ENCODE measurements at regions not wholly inside any gene's neighbourhood (a gene's known extent, or its start where the extent isn't known, plus 50 kb on each side); places are given as distances from the start of the nearest gene placed in this dataset.

DNA sequence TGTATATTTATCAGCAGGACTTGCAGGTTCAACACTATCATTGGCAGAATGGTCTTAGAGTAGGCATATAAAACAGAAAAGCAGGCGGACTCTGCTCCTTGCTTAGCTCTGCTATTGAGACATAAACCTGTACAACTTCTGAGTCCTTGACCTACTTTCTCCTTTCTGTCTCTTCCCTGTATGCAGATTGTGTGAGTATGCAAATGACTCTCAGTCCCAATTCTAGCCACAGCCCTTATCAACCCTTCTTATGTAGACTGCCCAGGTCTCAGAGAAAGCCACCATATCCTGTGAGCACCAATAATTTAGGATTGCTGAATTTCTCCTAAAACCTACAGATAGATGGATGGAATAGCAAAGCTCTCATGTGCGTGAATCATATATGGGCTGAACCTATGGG, 367.6 kb upstream of the DDI1 start:
- DNase-seq: no peak

DNA sequence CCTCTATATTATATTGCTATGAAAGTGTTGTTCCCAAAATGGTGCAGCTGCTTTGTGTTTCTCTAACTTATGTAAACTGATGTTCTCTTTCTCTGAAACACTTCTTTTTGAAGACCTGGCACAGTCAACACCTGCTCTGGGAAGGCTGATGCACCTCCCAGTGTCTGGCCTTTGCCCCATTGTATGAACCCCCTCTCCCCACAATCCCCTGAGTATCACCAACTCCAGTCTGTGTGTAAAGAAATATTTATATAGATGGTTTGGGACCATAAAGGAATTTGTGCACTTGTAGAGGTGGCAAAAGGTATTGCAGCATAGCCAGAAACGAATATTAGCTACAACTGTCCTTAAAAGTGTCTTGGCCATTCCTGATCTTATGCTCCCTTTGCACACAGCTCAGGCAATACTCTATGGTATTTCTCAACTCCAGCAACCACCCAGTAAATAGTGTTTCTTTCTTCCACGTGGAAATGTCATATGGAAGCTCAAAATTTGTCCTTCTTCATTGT, 365.2 kb upstream of the DDI1 start:
- no peak for DNase-seq

DNA sequence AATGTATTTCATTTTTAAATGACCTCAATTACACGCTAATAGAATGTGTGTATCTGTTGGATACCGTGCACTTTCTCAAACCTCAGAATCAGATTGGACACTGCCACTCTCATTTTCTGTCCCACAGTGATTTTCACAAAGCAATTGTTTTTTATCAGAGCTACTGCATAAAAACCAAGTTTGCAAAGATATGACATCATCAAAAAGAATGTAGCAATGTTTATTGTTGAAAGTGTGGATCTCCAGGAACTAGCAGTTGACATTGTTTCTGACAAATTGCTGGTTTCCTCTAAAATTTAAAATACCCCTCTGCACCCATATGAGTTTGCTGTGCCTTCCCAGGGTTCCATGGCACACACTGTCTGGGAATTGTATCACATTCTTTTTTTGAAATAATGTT, 362.7 kb upstream of the DDI1 start:
- DNase-seq: no peak

DNA sequence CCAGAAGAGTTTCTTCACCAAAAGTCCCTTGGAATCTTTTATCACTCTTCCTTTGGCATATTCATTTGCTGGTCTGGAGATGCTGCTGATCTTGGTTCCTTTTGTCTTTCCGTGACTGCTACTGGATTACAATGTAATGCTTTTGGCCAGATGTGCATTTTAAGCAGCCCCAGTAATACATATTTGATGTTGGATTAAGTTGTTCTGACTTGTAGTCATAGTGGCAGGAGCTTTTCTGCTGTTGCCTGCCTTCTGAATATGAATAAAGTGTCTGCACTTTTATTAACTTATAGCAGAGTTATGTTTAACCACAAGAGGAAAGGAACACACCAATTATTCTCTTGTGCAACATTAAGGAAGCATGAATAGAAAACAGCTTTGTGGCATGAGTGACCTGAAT, 360.0 kb upstream of the DDI1 start:
- no peak for DNase-seq

DNA sequence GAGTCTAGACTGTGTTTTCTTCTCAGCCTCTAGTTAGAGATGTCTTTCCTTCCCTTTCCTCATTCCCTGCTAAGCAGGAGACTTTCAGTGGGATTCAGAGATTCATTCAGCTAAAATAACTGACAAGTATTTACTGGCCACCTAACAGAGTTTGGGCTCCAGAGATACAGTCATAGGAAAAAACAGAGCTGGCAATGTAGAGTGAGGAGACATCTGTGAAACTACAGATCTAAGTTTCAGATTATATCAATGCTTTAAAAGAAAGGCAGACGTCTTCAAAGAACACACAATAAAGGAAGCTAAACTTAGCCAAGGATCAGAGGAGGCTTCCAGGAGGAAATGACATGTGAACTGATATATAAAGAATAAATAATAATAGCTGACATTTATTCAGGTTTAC, 355.6 kb upstream of the DDI1 start:
- no peak for DNase-seq

DNA sequence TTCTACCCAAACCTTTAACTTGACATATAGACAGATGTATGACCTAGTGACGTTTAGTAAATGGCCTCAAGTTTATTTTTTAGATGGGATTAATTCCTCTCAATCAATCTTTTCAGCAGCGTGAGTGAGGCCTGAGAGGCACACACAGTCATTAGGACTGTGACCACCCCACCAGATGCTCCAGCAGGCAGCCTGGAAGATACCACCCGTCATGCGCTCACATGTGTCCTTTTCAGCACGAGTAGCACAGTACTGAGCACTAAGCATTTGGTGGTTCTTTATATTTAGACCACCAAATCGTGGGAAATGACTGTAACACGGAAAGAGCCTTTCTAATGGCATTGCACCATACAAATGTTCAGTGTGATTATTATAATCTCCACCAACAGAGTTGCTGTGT, 354.6 kb upstream of the DDI1 start:
- DNase-seq: no peak

DNA sequence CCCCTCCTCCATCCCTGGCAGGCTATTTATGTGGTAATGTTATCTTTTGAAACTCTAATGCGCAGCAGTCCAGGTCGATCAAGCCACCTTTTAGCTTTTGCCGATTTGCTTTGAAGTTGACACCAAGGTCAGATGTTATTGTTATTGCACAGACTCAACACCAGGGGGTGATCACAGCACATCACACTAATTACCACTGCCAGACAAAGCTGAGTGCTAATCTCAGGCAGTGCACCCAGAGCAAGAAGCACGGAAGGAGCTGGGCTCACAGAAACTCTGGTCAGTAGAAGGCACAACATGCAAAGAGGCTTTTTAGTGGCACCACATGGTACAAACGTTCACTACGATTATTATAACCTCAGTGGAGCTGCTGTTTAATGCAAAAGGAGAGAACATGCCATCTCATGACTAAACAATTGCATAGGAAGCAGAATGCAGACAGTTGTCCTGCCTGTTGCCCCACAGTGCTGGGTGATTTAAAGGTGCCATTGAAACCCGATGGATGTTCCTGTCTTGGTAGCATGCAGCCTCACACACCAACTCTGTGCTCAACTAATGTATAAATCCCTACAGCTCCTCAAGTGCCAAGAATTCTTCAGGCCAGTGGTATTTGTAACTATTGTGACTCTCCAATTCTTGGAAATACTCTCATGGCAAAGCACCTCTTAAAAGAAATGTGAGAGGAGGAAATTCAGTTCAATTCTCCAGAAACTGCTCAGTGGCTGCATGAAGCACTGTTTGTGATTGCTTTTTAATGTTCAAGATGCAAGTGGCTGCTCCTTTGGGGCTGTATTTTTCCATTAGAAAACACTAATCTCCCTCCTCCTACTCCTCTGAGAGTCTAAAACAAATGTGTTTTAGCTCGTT, 353.9 kb upstream of the DDI1 start:
- peak; percentile 90 for DNase-seq

DNA sequence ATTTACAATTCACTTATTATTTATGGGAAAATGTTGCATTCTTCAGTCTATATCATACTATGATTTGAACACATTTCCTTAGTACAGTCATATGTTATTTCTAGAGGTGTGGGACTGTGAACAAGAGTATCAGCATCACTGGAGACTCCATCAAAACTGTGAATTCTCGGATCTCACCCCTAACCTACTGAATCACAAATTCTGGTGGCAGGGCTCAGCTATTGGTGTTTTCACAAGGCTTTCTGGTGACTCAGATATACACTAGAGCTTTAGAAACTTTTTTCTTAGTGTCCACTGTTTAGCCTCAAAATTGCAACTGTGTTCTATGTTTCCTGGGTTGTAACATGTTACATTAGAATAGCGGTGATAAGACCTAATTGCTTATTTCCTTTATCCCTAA, 352.9 kb upstream of the DDI1 start:
- no peak for DNase-seq

DNA sequence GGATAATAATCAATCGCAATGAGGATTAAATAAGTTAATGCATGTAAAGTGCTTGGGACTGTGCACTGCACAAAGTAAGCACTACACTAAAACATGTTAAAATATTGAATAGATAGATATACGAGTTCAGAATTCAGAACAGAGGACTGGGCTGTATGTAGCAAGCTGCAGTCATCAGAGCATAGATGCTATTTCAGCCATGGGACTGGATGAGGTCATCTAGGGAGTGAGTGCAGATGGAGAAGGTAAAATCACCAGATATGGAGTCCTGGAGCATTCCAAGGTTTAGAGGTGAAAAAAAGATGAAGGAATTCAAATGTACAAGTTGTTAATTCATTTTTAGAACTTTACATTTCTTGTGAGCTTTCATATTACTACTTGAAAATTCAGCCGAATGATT, 347.5 kb upstream of the DDI1 start:
- DNase-seq: no peak

DNA sequence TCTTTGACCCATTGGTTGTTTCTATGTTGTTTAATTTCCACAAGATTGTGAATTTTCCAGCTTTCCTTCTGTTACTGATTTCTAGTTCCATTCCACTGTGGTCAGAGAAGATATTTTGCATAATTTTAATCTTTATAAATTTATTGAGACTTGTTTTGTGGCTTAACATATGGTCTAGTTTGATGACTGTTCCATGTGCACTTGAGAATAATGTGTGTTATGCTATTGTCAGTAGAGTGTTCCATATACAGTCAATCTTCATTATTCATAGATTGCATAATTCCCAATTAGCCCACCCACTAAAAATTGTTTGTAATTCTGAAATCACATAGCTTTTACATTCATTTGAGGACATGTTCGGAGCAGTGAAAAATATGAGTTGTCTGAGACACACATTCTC, 346.1 kb upstream of the DDI1 start:
- DNase-seq: no peak

DNA sequence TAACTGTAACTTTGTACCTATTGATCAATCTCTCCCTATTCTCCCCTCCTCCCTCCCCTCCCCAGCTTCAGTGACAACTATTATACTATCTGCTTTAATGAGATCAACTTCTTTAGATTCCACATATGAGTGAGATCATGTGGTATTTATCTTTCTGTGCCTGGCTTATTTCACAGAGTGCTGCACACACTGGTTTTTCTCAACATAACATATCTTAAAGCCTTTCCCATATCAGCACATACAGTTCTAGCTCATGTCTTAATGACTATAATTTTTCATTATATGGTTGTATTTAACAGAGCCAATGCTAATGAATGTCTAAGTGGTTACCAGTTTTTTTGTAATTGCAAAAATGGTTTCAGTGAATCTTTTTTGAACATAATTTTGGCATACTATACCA, 340.3 kb upstream of the DDI1 start:
- no peak for DNase-seq

DNA sequence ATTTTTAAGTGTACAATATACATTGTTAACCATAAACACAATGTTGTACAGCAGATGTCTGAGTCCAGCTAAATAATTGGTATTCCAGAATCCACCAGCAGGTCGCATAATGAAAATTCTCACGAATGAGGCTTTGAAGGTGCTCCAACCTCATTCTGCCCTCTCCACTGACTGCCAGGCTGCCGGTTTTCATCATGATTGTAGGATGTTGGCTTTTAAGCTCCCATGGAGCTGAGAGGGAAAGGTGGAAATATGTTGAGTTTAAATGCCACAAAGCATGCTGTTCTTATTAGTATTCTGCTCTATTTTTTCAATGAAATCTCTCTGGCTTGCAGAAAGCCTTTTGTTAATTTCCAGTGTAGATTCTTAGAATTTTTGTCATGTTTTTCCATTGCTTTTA, 337.2 kb upstream of the DDI1 start:
- no peak for DNase-seq

DNA sequence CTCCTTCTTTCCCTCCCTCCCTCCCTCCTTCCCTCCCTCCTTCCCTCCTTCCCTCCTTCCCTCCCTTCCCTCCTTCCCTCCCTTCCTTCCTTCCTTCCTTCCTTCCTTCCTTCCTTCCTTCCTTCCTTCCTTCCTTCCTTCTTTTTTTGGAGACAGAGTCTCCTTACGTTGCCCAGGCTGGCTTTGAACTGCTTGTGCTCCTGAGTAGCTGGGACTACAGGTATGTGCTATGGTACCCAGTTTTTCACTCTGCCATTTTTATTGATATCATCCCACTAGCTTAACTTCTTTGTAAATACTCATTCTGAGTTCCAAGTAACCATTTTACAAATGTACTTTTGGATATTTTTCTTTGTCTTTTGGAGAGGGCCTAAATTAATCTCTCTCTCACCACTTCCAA, 336.8 kb upstream of the DDI1 start:
- DNase-seq: no peak

DNA sequence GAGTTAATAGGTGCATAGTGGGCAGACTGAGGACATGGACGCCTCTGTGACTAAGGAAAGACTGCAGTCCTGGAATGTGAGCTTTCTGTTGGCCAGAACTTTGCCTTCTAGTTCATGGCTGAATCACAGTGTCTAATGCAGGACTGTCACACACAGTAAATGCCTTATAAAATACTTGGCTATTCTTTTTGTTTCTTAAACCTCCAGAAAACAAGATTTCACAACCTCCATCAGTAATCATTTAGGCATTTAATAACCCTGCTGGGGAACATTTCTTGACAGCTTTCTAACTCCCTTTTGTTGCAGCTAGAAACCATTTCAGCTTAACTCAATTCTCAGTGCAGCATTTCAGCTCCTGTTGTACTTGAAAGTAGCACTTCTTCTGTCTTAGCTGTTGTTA, 335.8 kb upstream of the DDI1 start:
- no peak for DNase-seq

DNA sequence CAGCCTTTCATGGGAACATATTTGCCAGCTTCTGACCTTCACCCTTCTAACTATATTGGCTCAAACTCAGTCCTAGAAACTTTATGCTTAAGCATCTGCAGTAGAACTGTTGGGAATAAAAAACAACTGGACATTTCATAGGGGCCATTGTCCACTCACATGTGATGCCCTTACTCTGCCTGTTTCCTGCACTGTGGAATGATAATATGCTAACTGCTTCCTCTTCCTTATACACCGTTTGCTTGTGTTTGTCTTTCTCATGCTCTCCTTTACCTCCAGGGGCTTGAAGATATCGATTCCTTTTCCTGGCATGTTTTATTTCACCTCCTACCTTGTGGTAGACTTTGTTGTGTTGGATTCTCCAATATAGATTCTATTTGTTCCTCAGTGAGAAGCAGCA, 333.0 kb upstream of the DDI1 start:
- DNase-seq: no peak

DNA sequence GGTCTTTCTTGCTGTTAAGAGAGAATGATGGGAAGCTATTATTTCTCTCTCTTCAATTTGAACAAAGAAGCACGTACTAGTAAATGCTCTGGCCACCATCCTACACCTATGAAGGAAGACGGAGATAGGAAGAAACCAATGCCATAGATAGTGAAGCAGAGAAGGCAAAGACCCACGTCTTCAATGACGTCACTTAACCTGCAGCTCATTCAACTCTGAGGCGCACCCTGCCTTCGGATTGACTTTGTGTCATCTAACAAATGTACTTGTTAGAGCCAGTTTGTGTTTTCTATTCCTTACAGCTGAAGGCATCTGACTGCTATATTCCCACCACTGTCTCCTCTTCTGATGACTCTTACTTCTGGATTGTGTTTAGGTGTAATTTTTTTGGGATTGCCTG, 332.5 kb upstream of the DDI1 start:
- DNase-seq: no peak

DNA sequence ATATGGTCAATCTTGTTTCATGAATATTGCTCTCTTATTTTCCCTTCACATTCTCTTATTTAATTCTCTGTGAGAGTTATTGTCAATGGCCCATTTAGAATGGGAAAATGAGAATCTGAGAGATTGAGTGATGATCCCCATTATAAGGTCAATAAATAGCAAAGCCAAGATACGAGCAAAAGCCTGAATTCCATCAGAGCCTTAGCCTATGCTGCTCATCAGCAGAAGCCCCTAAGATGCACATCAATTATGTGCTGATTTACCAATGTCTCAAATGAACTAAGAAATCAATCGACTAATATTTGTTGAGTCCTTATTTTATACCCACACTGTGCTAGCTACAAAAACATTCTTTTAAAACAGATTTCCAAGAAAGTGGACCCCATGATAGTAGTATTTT, 330.8 kb upstream of the DDI1 start:
- no peak for DNase-seq

DNA sequence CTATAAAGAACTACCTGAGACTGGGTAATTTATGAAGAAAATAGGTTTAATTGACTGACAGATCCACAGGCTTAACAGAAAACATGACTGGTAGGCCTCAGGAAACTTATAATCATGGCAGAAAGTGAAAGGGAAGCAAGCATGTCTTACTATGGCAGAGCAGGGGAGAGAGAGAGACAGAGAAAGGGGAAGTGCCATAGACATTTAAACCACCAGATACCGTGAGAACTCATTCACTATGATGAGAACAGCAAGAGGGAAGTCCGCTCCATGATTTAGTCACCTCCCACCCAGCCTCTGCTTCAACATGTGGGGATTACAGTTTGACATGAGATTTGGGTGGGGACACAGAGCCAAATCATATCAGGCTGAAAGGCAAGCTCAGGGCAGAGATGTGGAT, 327.1 kb upstream of the DDI1 start:
- DNase-seq: no peak

DNA sequence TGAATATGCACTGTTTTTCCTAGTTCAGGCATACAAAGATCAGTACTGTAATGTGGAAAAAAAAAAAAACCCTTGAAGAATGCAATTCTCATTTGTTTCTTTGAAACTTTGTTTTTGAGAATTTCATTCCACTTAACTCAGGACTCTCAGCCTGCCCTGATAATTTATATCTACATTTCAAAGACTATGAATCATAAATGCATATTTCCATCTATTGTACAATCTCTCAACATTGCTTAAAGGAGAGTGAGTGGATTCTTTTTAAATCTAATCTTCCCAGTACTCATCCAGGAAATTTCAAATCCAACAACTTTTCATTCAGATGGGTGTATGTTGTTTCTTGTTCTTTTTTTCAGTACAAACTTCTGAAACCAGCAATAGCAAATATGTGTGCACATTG, 322.2 kb upstream of the DDI1 start:
- DNase-seq: no peak

DNA sequence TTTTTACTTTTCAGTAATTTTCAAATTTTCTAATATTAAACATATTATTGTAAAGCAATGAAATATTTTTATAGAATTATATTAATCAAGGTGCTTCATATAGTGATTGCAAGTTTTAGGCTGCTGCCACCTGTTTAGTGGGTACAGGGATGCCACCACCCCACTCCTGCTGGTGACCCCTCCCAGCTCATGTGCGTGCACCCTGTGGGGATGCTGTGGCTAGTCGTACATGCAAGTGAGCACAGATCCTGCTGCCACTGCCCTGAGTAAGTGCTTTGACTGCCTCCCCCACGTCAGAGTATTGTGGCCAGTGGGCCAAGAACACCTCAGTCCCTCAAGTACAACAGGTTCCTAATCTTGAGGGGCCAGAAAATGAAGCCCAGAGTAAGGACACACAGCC, 320.1 kb upstream of the DDI1 start:
- DNase-seq: no peak

DNA sequence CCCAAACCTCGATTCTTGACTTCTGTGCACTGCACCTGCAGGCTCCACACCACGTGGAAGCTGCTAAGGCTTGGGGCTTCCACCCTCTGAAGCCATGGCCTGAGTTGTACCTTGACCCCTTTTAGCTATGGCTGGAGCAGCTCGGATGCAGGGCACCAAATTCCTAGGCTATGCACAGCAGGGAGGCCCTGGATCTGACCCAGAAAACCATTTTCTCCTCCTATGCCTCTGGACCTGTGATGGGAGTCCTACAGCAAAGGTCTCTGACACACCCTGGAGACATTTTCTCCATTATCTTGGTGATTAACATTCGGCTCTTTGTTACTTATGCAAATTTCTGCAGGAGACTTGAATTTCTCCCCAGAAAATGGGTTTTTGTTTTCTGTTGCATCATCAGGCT, 309.2 kb upstream of the DDI1 start:
- no peak for DNase-seq

DNA sequence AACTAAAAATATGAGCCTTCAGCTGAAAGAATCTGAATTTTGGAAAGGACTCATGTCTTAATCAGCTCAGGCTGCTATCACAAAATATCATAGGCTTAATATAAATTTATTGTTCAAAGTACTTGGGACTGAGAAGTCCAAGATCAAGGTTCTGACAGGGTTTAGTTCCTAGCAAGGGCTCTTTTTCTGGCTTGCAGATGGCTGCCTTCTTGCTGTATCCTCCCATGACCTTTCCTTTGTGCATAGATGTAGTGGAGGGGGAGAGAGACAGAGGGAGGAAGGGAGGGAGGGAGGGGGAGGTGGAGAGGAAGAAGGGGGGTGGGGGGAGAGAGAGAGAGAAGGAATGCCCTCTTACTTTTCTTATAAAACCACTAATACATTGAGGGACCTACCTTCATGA, 306.8 kb upstream of the DDI1 start:
- DNase-seq: no peak

DNA sequence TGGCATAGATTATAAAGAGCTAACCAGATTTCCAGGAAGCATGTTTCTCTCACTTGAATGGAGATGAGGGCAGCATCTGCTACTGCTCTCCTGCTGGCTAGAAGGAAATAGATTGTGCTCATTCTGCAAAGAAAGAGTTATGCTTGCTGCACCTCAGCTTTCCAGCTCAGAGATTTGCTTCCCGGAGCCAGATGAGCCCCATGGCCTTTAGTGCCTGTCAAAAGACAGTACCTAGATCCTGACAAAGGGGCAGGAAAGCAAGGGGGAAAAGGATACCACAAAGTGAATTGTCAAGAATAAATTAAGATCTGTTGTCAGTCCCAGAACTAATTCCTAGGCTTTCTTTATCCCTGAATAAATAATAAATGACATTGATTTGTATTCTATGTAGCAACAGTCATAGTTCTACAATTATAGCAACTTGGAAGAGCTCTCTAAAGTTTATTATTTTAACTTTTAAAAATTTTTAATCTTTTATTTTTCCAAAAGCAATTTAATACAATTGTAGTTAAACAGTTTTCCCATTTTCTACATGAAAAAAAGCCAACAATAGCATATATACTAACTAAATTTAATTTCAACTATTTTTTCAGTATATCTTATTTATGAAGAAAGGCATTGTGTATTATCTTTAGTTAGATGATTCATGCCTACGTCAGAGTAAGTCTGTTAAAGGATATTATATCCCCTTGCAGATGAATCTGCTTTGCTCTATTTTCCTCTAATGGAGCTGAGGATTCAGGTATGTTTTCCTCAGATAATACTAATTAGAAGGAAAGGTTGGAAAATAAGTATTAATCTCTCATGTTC, 306.1 kb upstream of the DDI1 start:
- DNase-seq: peak; percentile 81

DNA sequence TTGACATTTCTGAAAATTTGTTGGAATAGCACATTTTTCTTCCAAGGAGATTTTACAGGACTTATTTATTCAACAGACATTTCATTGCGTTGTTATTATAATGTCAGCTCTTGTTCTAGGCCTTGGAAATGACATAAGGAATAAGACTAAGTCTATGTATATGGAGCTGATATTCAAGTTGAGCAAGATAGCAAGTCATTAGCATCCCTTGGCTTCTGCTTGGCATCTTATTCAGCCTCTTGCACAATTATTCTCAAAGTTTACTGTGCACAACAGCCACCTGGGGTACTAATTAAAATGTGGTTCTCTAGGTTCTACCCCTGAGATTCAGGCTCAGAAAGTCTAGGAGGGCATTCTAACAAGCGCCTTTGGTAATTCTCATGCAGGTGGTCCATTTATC, 304.8 kb upstream of the DDI1 start:
- no peak for DNase-seq
